Spleen (tissue), 7 donors: ENCODE measurements at regions not wholly inside any gene's neighbourhood (a gene's known extent, or its start where the extent isn't known, plus 50 kb on each side); places are given as distances from the start of the nearest gene placed in this dataset.

Experiments used
- POLR2AphosphoS5 ChIP-seq, 3 donors: sonication (generic); formaldehyde crosslinking; IDR thresholded peaks; one replicate each; pipeline ENCODE4 v1.5.1; 2017; ENCODE audit warnings: antibody characterized with exemption in 3 of 3
- TF ChIP-seq, protein P1 (sequence below), 11 experiments: fragments of 200-600 bp in 7 of 11; fragments of 450-650 bp in 4 of 11; sonication (generic) in 4 of 11; IDR thresholded peaks in 8 of 11; conservative IDR thresholded peaks in 3 of 11; 1 replicate in 7 of 11; 2 replicates in 4 of 11; pipeline versions ENCODE4 v1.4.0 to v1.8.0; 2016 to 2021; ENCODE audit warnings: antibody characterized with exemption in 11 of 11, inconsistent platforms in 4 of 11, mild to moderate bottlenecking in 1 of 11
- donor health status: DM: no; HTN: no; CAD: no; lungs with moderate emphysema.
- donor health status: DM: no; HTN: no; CAD: no.
- donor health status: DM: no; HTN: no; CAD: no.

GRCh38 chr1:214753236-214753852, 150.3 kb downstream of the CENPF start:
- TF ChIP-seq POLR2AphosphoS5 (IDR thresholded peaks at IDR 0.05), result no peak
- TF ChIP-seq, protein P1, sequence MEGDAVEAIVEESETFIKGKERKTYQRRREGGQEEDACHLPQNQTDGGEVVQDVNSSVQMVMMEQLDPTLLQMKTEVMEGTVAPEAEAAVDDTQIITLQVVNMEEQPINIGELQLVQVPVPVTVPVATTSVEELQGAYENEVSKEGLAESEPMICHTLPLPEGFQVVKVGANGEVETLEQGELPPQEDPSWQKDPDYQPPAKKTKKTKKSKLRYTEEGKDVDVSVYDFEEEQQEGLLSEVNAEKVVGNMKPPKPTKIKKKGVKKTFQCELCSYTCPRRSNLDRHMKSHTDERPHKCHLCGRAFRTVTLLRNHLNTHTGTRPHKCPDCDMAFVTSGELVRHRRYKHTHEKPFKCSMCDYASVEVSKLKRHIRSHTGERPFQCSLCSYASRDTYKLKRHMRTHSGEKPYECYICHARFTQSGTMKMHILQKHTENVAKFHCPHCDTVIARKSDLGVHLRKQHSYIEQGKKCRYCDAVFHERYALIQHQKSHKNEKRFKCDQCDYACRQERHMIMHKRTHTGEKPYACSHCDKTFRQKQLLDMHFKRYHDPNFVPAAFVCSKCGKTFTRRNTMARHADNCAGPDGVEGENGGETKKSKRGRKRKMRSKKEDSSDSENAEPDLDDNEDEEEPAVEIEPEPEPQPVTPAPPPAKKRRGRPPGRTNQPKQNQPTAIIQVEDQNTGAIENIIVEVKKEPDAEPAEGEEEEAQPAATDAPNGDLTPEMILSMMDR (IDR thresholded peaks at IDR 0.05 in 8 of 11, conservative IDR thresholded peaks at IDR 0.05 in 3 of 11), result no peak
